Panc1 (cell line): ENCODE measurements at regions not wholly inside any gene's neighbourhood (a gene's known extent, or its start where the extent isn't known, plus 50 kb on each side); places are given as distances from the start of the nearest gene placed in this dataset.

Experiments used
- CTCF ChIP-seq: fragments of 450-650 bp; IDR thresholded peaks from 2 replicates; pipeline ENCODE4 v1.5.1; 2017; ENCODE audit warnings: mild to moderate bottlenecking
- POLR2AphosphoS5 ChIP-seq: IDR thresholded peaks from 2 replicates; pipeline ENCODE4 v1.6.1; 2012; ENCODE audit warnings: mild to moderate bottlenecking, low read depth, low read length, moderate library complexity
- REST ChIP-seq, 2 experiments: IDR thresholded peaks; 2 replicates each; pipeline ENCODE4 v1.6.1; 2011 to 2012; ENCODE audit warnings: low read depth in 2 of 2, control low read depth in 1 of 2, low read length in 1 of 2, mild to moderate bottlenecking in 1 of 2, moderate library complexity in 1 of 2; ENCODE audit not compliant: insufficient read depth in 1 of 2
- SIN3A ChIP-seq: IDR thresholded peaks from 2 replicates; pipeline ENCODE4 v1.6.1; 2012; ENCODE audit warnings: low read depth, mild to moderate bottlenecking, low read length, moderate library complexity, borderline replicate concordance; ENCODE audit not compliant: insufficient read depth
- TCF7L2 ChIP-seq: IDR thresholded peaks from 2 replicates; pipeline ENCODE4 v1.6.1; 2011; ENCODE audit warnings: mild to moderate bottlenecking, low read depth, low read length, inconsistent platforms

- TF ChIP-seq CTCF: no peak
- TF ChIP-seq POLR2AphosphoS5: no peak
- TF ChIP-seq REST (IDR thresholded peaks at IDR 0.05; ENCODE audit: insufficient read depth in 1 of 2, low read depth in 2 of 2, low read length in 1 of 2): no peak
- TF ChIP-seq SIN3A: no peak
- no peak for TF ChIP-seq TCF7L2
These were observed 254.0 kb upstream of the SOX2 start for GRCh38 chr3:181457756-181458155.
